ENCODE measurements at regions not wholly inside any gene's neighbourhood (a gene's known extent, or its start where the extent isn't known, plus 50 kb on each side); places are given as distances from the start of the nearest gene placed in this dataset.

DNA sequence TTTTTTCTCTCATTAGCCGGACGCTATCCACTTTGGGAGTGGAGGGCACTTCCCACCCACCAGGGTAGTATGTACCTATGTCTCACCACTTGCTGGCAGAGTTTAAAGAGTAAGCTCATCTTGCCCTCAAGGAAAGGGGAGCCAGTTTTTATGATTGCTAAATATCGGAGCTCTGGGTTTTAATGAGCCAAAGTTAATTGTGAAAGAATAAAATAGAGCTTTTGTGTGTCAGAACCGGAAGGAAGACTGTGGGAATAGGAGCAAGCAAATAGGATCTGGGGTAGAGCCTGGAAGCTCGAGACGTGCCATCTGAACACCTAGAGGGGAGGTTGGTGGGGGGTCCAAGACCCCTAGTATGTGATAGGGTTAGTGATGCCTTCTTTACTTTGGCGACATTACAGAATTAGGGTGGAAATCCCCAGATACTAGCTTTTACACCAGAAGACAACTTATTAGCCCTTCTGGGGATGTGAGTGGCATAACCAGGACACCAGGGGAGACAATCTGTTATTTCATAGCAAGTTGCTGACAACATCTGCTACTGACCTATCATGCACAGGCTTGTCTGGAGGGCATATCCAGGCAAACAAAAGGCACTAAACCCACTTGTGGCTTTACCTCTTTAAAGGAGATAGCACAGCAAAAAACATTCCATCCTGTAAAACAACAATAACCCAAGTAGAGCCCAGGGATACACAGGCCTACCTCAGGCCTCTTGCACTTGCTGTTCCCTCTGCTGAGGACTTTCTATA lies 333.8 kb downstream of the ZNF621 start:
- TF ChIP-seq, protein P1, sequence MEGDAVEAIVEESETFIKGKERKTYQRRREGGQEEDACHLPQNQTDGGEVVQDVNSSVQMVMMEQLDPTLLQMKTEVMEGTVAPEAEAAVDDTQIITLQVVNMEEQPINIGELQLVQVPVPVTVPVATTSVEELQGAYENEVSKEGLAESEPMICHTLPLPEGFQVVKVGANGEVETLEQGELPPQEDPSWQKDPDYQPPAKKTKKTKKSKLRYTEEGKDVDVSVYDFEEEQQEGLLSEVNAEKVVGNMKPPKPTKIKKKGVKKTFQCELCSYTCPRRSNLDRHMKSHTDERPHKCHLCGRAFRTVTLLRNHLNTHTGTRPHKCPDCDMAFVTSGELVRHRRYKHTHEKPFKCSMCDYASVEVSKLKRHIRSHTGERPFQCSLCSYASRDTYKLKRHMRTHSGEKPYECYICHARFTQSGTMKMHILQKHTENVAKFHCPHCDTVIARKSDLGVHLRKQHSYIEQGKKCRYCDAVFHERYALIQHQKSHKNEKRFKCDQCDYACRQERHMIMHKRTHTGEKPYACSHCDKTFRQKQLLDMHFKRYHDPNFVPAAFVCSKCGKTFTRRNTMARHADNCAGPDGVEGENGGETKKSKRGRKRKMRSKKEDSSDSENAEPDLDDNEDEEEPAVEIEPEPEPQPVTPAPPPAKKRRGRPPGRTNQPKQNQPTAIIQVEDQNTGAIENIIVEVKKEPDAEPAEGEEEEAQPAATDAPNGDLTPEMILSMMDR (conservative IDR thresholded peaks at IDR 0.05; ENCODE audit: control insufficient read depth, insufficient read depth, low read depth, low read length): no peak
- no peak for DNase-seq (ENCODE audit: low read depth)
- H3K4me3 ChIP-seq (ENCODE audit: control insufficient read depth, low read depth, low read length): no peak overlapping the region

DNA sequence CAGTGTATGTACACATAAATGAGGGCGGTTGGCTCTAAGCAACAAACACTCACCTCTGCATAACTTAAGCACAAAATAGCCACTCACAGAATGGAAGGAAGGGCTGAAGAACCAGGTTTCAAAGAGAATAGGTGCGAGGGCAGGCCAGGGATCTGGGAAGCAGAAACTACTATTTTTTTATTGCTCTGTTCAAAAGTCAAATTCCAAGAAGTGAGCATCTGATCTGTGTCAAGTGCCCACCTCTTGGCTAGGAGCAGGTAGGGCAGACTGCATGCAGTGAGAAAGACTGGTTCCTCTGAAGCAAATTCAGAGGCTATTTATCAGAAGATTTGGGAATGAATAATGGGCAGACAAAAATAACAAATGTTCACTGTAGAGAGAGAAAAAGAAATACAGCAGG lies 336.4 kb upstream of the CTNNB1 start:
- no peak overlapping the region for H3K4me3 ChIP-seq (ENCODE audit: control insufficient read depth, low read depth, low read length)
- no peak for DNase-seq (ENCODE audit: low read depth)
- TF ChIP-seq, protein P1 (conservative IDR thresholded peaks at IDR 0.05; ENCODE audit: control insufficient read depth, insufficient read depth, low read depth, low read length): no peak

DNA sequence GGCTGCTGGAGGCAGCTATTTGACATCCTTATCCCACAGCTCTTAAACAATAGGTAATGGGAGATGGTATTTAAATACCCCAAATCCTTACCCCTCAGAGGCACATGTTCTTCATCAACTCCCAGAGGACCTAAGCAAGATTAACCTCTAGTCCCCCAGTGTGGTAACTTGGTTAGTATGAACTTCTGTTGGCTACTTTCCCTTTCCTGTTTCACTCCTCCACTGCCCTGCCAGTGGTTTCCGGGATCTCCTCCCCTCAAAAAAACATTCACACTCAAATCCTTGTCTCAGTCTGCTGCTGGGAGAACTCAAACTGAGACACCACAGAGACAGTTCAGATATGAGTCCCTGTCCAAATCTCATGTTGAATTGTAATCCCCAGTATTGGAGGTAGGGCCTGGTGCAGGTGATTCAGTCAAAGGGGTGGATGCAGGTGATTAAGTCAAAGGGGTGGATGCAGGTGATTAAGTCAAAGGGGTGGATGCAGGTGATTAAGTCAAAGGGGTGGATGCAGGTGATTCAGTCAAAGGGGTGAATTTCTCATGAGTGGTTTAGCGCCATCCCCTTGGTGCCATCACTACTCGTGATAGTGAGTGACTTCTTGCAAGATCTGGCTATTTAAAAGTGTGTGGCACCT lies 335.0 kb upstream of the CTNNB1 start:
- TF ChIP-seq, protein P1 (conservative IDR thresholded peaks at IDR 0.05; ENCODE audit: control insufficient read depth, insufficient read depth, low read depth, low read length): no peak
- DNase-seq (ENCODE audit: low read depth): no peak
- no peak overlapping the region for H3K4me3 ChIP-seq (ENCODE audit: control insufficient read depth, low read depth, low read length)

DNA sequence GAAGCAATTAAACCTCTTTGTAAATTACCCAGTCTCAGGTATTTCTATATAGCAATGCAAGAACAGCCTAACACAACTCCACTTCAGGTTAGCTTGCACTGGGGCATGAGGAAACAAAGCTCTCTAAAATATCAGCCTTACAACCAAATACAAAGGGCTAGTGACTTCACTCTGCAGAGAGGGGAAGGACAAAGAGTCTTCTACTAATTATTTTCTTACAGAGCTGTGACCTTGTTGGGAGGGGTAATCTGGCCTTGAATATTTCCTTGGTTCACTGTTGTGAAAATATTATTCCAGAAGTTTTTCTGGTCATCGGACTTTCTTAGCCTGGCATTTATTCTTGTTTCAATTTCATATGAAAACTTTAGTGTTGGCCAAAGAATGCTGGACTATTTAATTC lies 334.4 kb upstream of the CTNNB1 start:
- no peak overlapping the region for H3K4me3 ChIP-seq (ENCODE audit: control insufficient read depth, low read depth, low read length)
- no peak for DNase-seq (ENCODE audit: low read depth)
- TF ChIP-seq, protein P1 (conservative IDR thresholded peaks at IDR 0.05; ENCODE audit: control insufficient read depth, insufficient read depth, low read depth, low read length): no peak

DNA sequence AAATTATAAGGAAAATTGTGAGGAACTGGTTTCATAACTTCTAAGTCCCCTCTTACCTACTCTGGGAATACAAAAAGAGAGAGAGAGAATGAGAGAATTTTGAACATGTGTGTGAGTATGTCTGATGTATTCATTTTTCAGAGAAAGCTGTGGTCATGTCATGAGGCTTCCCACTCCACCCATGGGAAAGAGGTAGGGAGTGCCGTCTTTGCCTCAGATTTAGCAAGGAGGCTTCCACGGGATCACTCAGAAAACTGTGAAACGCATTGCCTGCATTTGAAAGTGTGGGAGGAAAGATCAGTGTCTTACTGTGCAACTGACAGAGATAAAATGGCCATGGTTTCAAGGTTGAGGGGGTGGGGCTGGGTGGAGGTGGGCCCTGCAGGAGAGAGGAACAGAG lies 331.5 kb upstream of the CTNNB1 start:
- TF ChIP-seq, protein P1 (conservative IDR thresholded peaks at IDR 0.05; ENCODE audit: control insufficient read depth, insufficient read depth, low read depth, low read length): no peak
- no peak overlapping the region for H3K4me3 ChIP-seq (ENCODE audit: control insufficient read depth, low read depth, low read length)
- no peak for DNase-seq (ENCODE audit: low read depth)

DNA sequence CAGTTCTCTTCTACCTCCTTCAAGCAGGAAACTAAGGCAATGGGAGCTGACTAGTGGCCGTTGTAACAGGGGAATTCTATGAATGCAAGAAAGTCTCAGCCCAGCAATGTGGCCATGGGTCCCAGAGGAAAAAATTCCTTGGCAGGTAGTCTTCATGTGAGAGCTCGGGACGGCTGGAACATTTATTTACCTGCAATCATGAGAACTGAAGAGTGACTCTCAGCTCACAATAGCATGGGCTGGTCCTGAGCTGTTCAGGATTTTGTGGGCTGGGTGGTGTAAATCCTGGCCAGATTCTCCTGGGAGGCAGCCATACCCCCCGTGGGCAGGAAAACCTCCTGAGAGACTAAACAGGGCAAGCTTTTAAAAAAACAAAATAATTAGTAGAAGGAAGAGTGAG lies 330.3 kb upstream of the CTNNB1 start:
- H3K4me3 ChIP-seq (ENCODE audit: control insufficient read depth, low read depth, low read length): no peak overlapping the region
- DNase-seq (ENCODE audit: low read depth): no peak
- TF ChIP-seq, protein P1 (conservative IDR thresholded peaks at IDR 0.05; ENCODE audit: control insufficient read depth, insufficient read depth, low read depth, low read length): no peak

Measured in fibroblast of mammary gland (primary cell).